KG1 (cell line): ENCODE measurements at regions not wholly inside any gene's neighbourhood (a gene's known extent, or its start where the extent isn't known, plus 50 kb on each side); places are given as distances from the start of the nearest gene placed in this dataset.

Experiments used
- DNase-seq: peaks from one replicate; lab custom pipeline; 2025; lab: John Stamatoyannopoulos, UW

DNA sequence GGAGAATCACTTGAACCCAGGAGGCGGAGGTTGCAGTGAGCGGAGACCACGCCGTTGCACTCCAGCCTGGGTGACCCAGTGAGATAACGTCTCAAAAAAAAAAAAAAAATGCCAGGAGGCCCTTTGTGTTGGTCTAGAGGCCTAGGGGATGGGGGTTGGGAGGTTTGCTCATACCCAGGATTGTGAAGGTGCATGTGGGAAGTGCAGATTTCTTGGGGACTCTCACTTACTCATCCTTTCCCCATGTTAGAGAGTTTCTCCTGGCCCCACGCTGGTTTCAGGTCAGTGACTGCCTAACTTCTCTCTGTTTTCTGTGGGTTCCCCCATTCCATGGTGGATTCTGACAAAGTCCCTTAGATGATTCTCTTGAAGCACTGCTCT lies 471.5 kb upstream of the CNTNAP2 start:
- DNase-seq = no peak

DNA sequence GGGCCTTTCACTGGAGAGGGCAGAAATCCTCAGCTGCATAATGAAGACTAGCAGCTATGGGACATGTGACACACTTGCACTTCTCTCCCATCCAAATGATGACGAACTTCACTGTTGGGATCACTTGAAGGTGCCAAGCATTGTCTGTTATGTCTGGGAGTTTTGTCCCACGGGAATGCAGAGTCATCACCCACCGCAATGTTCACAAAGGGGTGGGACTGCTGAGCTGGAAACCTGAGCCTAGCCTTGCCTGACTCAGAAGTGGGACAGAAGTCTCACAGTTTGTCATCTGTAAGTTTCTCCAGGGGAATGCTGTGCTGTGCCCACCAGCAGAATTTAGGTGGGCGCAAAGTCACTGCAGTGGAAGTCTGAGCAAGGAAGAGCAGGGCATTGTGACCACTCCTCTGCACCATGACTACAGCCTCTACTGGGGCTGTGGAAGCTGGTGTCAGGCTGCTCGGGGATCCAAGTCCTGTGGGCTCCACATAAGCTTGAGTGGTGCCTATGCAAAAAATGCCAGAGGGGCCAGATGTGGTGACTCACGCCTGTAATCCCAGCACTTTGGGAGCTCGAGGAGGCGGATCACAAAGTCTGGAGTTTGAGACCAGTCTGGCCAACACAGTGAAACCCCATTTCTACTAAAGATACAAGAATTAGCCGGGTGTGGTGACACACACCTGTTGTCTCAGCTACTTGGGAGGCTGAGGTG lies 472.0 kb upstream of the CNTNAP2 start:
- no peak for DNase-seq

DNA sequence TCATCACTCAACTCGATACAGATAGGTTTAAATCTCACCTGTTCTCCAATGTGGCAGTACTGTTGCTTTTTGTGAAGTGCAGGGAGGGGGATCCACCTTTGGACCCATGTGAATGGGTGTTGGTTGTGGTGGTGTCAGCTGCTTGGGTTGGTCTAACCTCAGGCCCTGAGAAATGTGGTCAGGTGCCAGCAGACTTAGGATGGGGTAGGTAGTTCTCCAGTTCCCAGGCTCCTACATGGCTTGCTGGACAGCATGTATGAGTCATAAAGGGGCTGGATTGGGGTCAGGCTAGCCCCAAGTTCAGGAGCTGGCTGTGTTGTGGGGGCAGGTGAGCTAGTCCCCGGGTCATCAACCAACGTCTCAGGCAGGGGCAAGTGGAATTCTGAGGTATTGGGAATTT lies 472.6 kb upstream of the CNTNAP2 start:
- no peak for DNase-seq

DNA sequence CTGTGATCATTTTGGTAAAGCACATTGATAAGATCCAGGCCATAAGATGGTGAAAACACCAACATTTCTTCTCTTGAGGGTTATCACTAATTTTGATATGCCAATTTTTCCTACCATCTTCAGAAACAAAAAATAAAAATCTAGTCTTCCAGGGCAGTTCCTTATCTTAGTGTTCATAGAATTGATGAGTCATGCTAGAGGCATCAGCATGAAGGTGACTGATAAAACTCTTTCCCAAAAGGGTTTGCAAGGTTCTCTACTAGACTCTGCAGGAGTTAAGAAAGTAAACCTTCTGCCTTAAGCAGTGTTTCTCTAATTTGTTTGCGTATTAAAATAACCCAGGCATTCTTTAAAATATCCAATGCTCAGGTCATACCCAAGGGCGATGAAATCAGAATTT lies 483.1 kb upstream of the CNTNAP2 start:
- DNase-seq = no peak

DNA sequence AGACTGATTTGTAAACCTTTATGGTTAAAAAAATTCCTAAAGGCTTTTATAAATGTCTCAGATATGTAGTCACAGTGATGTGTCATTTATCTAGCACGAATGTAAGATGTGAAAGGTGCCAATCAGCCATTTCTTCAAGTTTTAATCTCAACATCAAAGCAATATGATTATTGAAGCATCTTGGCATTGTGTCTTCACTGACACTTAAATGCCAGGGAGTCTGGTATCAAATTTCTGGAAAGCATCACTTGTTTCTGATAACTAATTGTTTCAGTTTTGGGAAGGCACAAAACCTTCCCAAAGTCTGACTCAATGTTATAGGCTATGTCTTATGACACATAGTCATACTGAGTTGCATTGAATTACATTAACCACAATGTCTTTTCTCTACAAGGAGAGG lies 492.0 kb upstream of the CNTNAP2 start:
- no peak for DNase-seq

DNA sequence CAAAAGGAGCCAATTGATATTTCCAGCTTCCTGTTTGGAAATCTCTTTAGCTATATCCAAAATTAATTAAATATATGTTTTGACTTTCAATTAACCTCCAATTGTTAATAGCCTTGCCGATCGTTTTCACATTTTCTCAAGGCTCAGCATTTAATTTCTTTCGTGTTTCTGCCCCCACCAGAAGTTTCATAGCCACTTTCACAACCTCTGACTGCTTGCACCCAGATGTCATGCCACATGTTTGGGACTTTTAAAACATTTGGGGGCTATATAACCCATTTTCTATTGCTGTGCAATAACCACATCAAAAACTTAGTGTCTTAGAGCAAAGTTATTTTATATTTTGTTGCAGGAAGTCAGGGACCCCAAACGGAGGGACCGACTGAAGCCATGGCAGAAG lies 510.6 kb upstream of the CNTNAP2 start:
- no peak for DNase-seq

DNA sequence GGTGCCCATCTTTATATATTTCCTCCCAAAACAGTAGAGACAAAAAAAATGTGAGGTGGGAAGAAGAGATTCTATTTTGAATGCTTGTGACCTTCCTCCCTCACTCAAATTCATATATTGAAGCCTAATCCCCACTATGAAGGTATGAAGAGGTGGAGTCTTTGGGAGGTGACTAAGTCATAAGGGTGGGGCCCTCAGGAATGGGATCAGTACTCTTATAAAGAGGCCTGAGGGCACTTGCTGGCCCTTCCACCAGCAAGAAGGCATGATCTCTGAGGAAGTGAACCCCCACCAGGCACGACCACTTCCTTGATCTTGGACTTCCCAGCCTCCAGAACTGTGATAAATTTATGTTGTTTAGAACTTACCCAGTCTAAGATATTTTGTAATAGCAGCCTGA lies 517.2 kb upstream of the CNTNAP2 start:
- DNase-seq = no peak

DNA sequence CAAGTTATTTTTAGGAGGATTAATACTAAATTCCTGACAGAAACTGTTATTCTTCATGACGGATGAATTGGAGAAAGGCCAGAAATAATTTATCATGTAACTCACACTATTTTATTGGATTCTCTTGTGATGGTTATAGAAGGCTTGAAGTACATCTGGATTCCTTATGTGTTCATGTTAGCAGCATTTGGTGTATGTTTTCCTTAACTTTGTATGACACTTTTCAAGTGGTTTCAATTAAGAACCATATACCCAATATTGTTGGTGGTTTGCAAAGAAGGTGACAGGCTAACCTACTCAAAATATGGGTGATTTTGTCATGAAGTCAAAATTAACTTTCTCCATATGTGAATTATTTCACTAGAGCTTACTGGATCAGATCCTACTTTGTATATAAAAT lies 532.2 kb upstream of the CNTNAP2 start:
- DNase-seq = no peak

DNA sequence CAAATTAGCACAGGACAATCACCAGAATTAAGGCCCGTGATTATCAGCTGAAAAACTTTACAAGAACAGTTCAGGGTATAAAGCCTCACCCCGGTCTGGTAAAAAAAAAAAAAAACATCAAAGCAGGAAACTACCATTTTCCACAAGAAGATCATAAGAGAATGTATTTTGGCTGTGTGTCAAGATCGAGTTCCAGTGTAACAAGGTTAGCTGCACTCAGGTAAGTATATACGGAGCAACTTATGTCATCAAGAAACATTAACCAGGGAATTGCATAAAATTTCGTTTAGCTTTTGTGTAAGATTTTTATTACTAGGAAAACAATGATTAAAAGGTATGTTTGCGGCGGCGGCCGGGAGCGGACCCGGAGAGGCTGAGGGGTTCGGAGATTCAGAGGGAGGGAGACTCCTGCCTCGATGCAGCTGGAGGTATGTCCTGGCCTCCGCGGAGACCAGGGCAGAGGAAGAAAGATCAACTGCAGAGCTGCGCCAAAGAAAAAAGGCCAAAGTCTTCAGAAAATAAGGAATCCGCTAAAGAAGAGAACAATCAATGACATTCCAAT lies 533.8 kb upstream of the CNTNAP2 start:
- no peak for DNase-seq

DNA sequence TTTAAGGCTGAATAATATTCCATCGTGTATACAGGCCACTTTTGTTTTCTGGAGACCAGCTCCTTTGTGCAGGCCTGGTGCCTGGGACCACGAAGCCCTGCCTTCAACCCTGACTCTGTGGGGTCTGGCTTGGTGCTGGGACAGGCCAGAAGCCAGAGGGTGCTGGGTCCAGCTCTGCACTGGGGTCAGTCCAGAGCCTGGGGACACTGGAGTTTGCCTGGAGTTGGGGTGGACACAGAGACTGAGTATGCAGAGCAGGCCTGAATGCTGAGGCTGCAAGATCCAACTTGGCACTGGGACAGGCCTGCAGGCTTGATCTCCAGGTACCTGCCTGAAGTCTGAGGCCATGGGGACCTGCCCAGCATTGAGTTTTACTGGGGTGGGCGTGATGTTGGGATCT lies 558.8 kb upstream of the CNTNAP2 start:
- no peak for DNase-seq

DNA sequence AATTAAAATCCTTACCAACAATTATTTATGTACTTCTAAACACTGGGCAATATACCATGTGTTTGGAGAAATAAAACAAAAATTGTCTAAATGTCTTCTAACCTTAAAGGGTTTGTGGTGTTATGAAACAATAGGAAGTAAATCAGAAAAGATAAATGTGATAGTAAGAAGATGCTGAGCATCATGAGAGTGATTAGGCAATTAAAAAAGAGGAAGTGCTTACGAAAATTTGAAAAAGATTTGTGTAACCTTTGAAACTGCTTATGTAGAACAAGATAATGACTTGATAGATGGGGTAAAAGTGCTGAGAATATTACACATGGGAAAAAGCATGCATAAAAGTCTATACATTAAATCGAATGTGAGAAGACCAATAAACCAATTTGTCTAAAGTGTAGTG lies 573.4 kb upstream of the CNTNAP2 start:
- DNase-seq = no peak

DNA sequence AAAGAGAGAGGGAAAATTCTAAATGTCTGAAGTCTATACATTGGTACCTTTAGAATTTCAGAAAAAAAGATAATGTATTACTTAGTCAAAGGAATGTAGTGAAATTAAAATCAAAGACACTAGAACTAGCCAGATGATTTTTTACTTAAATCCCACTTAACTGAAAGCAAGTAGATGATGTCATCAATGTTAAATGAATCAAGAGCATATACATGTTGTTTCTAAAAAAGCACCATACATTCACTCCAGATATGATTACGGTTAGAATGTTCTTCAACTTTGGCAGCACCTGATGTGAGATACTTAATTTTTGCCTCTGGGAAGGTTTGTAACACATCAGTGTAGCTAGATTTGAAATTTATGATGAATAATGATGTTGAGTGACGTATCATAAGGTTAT lies 576.7 kb upstream of the CNTNAP2 start:
- no peak for DNase-seq

DNA sequence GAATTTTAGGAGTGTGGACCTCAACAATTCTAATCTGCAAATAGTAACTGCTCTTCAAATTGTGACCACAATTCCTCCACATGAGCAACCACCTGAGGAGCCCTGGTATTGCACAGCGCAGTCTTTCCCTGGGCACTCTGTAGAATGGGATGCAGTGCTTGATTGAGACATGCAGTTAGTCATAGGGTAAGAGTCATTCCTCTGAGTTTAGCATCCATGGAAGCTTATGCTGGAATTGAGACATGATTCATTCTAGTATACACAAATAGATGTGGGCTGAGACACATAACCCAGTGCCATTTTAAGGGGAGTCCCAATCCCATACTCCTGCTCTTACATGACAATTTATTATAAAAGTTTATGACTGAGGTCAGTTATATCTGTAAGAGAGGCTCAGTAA lies 582.3 kb upstream of the CNTNAP2 start:
- no peak for DNase-seq

DNA sequence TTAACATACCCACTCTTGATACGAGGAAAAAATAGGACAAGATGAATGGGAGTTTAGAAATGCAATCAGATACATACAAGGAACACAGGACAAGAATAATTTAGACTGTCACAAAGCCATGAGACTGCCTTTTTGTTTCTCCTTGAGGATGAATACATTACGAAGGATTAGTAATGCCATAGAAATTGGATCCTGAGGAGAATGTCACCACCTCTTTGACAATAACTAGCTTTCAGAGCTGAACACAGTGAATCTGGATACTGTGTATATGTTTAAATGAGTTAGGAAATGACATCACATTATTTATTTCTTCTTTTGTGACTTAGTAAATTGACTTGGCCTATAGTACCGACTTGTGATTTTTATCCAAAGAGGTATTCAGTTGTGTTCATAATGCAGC lies 596.3 kb upstream of the CNTNAP2 start:
- no peak for DNase-seq

DNA sequence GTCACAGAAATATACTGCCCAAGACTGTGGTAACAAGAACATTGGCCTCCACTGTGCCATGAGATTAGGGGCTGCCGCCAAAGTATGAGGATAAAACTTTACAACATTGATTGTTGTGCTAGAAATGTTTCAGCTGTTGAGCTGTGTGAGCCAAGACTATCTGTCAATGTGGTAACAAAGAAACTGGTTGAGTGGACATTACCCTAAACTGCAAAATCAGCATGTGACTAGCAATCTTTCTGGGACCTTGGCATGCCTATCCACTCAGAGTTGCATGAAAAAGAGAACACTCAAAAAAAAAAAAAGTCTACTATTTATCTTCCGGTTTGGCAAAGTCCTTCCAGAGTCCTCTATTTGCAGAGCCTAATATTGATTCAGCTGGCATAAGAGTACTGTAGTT lies 605.6 kb upstream of the CNTNAP2 start:
- no peak for DNase-seq

DNA sequence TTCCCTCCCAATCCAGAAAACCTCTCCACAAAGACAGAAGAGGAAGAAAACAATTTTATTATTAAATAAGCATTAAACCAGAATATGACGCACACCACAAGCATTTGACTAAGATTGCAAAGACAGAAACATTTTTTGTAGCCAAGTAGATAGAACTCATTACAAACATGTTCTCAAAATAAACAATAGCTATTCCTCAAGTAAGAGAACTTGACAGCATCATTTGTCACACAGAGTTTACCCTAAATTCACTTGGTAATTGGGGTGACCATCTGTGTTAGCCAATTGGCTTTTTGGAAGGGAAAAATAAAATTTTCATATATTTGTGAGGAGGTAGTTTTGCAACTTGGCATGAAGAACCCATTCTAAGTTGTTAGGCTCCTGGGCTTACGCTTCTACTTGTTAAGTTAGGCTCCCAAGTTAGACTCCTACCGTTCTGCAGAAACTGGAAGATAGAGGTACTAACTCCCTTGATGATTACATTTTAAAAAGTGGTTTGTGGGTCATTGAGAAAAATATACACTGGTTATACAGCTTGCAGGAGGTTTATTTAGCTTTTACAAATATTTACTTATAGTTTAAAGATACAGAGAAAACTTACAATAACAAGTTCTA lies 618.6 kb upstream of the CNTNAP2 start:
- no peak for DNase-seq

DNA sequence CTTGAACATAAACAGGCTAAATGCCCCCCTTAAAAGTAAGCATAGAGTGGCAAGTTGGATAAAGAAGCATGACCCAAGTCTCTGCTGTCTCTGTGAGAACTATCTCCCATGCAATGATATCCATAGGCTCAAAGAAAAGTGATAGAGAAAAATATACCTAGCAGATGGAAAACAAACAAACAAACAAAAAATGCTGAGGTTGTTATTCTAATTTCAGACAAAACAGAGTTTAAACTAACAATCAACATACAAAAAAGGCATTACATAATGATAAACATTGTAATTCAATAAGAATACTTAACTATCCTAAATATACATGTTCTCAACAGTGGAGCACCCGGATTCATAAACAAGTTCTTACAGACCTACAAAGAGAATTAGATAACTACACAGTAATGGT lies 626.2 kb upstream of the CNTNAP2 start:
- no peak for DNase-seq

DNA sequence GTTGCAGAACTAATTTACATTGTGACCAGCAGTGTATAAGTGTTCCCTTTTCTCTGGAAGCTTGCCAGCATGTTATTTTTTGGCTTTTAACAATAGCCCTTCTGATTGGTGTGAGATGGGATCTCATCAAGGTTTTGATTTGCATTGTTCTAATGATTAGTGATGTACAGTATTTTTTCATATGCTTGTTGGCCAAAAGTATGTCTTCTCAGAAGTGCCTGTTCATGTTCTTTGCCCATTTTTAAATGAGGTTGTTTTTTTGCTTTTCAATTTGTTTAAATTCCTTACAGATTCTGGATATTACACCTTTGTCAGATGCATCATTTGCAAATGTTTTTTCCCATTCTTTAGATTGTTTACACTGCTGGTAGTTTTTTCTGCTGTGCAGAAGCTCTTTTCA lies 627.0 kb upstream of the CNTNAP2 start:
- no peak for DNase-seq

DNA sequence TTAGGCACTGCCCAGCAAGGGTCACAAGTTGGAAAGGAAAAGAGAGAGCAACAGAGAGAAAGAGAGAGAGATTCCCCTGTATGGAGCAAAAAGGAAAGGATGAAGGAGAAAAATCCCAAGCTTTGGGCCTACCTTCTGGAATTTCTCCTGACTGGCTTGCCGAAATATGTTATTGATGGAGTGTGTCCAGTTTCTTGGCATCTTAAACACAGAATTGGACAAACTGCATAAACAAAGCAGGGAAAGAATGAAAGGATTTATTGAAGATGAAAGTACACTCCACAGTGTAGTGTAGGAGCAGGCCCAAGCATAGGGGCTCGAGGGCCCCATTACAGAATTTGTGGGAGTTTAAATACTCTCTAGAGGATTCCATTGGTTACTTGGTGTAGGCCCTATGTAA lies 627.8 kb upstream of the CNTNAP2 start:
- DNase-seq = no peak

DNA sequence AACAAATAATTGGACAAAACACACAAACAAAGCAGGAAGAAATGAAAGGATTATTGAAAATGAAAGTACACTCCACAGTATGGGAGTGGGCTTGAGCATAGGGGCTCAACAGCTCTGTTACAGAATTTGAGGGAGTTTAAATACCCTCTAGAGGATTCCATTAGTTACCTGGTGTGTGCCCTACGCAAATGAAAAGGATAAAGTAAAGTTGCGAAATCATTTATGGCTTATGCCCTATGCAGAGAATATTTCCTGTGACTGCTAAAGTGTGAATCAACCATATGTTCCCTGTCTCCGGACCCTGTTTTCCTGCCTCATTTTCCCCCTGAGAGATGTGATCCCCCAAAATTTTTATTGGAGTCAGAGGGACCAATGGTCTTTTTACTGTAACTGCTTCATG lies 634.6 kb upstream of the CNTNAP2 start:
- no peak for DNase-seq

DNA sequence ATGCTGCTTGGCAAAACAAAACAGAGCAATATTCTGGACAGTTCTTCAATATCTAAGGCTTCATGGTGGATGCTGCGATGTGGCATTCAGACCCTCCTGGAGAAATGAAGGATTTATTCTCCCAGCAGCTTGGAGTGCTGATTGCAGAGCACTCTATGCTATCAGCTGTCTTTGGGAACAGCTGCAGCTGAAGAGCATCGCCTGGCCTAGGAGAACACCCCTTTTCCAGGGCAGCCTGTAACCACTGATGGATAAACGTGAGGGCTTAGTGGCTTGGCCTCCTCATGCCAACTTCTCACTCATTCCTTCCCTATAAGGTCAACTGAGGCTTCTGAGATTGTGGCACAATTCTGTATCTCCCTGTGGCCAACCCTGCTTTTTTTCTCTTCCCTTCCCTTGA lies 638.1 kb upstream of the CNTNAP2 start:
- DNase-seq = no peak

DNA sequence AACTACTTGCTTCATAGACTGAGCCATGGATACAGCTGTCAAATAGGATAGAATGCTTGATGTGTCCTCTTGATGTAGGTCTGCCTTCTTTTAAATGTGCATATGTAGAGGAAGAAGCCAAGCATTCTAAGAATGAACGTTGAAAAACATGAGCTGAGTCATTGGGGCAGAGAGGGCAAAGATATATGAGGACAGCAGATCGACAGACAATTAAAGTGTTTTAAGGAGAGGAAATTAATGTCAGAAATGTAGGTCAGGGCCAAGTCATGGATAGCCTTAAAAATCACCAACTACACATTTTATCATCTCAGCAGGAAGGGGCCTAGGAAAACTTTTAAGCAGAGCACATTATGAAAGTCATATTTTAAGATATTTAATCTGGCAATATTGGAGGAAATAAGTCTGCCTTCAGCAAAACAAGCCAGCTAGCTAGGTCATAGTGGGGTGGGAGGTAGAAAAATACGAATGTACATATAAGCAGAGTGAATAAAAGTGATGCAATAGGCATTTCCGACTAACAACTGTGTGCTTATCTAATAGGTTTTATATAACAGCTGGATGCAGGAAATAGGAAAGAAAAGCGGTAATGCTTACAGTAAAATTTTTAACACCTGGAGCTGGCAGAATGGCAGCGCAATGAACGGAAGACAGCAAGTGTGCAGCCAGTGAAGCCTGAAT lies 638.3 kb upstream of the TPK1 start:
- DNase-seq = no peak

DNA sequence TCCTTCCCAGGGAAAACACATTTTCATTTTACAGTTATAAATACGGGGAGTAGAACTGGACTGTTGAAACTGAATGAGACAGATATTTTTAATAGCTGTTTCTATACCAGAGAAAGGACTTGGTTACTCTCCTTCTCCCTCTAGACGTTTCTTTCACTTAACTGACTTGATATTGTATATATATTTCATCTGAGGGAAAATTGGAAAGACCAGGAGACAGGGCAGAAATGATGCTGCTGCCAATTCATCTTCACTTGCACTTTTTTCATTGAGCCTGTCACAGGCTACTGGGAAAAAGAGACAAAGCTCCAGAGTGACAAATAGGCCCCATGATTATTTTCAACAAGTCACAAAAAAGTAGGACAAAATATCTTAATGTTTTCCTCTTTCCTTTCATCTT lies 636.0 kb upstream of the TPK1 start:
- no peak for DNase-seq
